ENCODE measurements at regions not wholly inside any gene's neighbourhood (a gene's known extent, or its start where the extent isn't known, plus 50 kb on each side); places are given as distances from the start of the nearest gene placed in this dataset.

DNA sequence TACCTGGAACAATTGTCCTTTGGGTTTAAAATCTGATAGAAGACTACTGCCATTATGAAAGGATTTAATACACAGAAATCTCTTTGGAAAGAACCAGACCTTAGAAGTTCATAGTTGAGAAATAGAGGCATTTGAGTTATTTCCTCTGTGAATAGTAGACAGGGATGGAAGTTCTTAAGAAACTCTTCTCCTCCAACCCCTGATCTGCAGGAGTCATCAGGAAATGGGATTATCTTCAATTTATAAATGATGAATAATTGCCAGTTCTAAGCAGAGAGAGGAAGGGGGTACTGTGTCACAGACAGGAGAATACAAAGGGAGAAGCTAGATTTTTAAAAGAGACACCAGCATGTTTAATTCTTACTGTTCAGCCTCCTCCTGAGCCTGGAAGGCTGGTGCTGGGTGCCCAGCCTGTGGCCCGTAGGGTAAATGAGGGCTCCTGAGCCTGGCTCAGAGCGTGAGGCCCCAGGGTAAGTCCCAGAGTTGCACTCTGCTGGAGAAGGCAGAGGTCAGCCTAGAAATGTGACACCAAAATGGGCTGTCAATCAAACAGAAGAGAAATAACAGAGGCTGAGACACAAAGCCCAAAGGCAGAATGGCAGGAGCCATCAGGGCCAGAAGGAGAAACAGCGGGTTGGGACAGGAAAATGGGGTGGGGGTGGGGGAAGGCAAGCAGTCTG is 58.2 kb upstream of the PKDCC start:
- no peak for TF ChIP-seq CTCF (conservative IDR thresholded peaks at IDR 0.05; ENCODE audit: low read depth, low read length)
- TF ChIP-seq EZH2 (IDR thresholded peaks at IDR 0.05; ENCODE audit: borderline replicate concordance, low read depth, low read length, poor library complexity, severe bottlenecking): no peak

All from A673 (cell line).